ENCODE measurements at regions not wholly inside any gene's neighbourhood (a gene's known extent, or its start where the extent isn't known, plus 50 kb on each side); places are given as distances from the start of the nearest gene placed in this dataset.

GRCh38 chr3:162138509-162138908 lies 641.9 kb downstream of the OTOL1 start:
- Mint-ChIP-seq H3K4me3 (no peak overlapping the region), H3K27ac (no peak overlapping the region), H3K27me3 (no peaks in the 10 kb centered on the region)

GRCh38 chr3:162139841-162140240 lies 643.2 kb downstream of the OTOL1 start:
- no peaks in the 10 kb centered on the region for H3K36me3 Mint-ChIP-seq
- H3K4me1 Mint-ChIP-seq, result no peaks in the 10 kb centered on the region
- no peak for ATAC-seq
- H3K9me3 Mint-ChIP-seq, result no peaks in the 10 kb centered on the region
- H3K4me3 Mint-ChIP-seq, result no peak overlapping the region
- no peak overlapping the region for H3K27ac Mint-ChIP-seq
- no peaks in the 10 kb centered on the region for H3K27me3 Mint-ChIP-seq

More at GRCh38 chr3:162138509-162138908, 641.9 kb downstream of the OTOL1 start:
- ATAC-seq, result no peak
- Mint-ChIP-seq H3K4me1 (no peaks in the 10 kb centered on the region), H3K9me3 (no peaks in the 10 kb centered on the region), H3K36me3 (no peaks in the 10 kb centered on the region)

- Mint-ChIP-seq H3K9me3 (no peaks in the 10 kb centered on the region), H3K4me1 (no peaks in the 10 kb centered on the region), H3K27me3 (no peaks in the 10 kb centered on the region), H3K36me3 (no peaks in the 10 kb centered on the region), H3K27ac (no peak overlapping the region), H3K4me3 (no peak overlapping the region)
- ATAC-seq, result no peak
Measured at GRCh38 chr3:162141272-162141791, 644.7 kb downstream of the OTOL1 start.

GRCh38 chr3:162142511-162142910 lies 645.9 kb downstream of the OTOL1 start:
- Mint-ChIP-seq H3K27ac (no peak overlapping the region), H3K4me3 (no peak overlapping the region), H3K4me1 (no peaks in the 10 kb centered on the region), H3K36me3 (no peaks in the 10 kb centered on the region), H3K27me3 (no peaks in the 10 kb centered on the region), H3K9me3 (no peaks in the 10 kb centered on the region)
- no peak for ATAC-seq

GRCh38 chr3:162143180-162143579 lies 646.6 kb downstream of the OTOL1 start:
- no peak for ATAC-seq
- no peak overlapping the region for H3K4me3 Mint-ChIP-seq
- no peak overlapping the region for H3K27ac Mint-ChIP-seq
- H3K27me3 Mint-ChIP-seq, result no peaks in the 10 kb centered on the region
- no peaks in the 10 kb centered on the region for H3K4me1 Mint-ChIP-seq
- no peaks in the 10 kb centered on the region for H3K36me3 Mint-ChIP-seq
- no peaks in the 10 kb centered on the region for H3K9me3 Mint-ChIP-seq

GRCh38 chr3:162147996-162148395 lies 651.4 kb downstream of the OTOL1 start:
- ATAC-seq, result no peak
- Mint-ChIP-seq H3K27me3 (no peaks in the 10 kb centered on the region), H3K27ac (no peak overlapping the region), H3K4me1 (no peaks in the 10 kb centered on the region), H3K9me3 (no peaks in the 10 kb centered on the region), H3K36me3 (no peaks in the 10 kb centered on the region), H3K4me3 (no peak overlapping the region)

GRCh38 chr3:162150790-162151189 lies 654.2 kb downstream of the OTOL1 start:
- no peaks in the 10 kb centered on the region for H3K36me3 Mint-ChIP-seq
- ATAC-seq, result no peak
- no peaks in the 10 kb centered on the region for H3K4me1 Mint-ChIP-seq
- H3K27me3 Mint-ChIP-seq, result no peaks in the 10 kb centered on the region
- H3K27ac Mint-ChIP-seq, result no peak overlapping the region
- H3K9me3 Mint-ChIP-seq, result no peaks in the 10 kb centered on the region
- H3K4me3 Mint-ChIP-seq, result no peak overlapping the region

GRCh38 chr3:162152636-162153035 lies 656.0 kb downstream of the OTOL1 start:
- no peaks in the 10 kb centered on the region for H3K4me1 Mint-ChIP-seq
- no peaks in the 10 kb centered on the region for H3K36me3 Mint-ChIP-seq
- no peak for ATAC-seq
- H3K9me3 Mint-ChIP-seq, result no peaks in the 10 kb centered on the region
- H3K27me3 Mint-ChIP-seq, result no peaks in the 10 kb centered on the region
- no peak overlapping the region for H3K27ac Mint-ChIP-seq
- no peak overlapping the region for H3K4me3 Mint-ChIP-seq

GRCh38 chr3:162161595-162161994 lies 665.0 kb downstream of the OTOL1 start:
- no peak for ATAC-seq
- Mint-ChIP-seq H3K4me1 (no peaks in the 10 kb centered on the region), H3K4me3 (no peak overlapping the region), H3K27me3 (no peaks in the 10 kb centered on the region), H3K36me3 (no peaks in the 10 kb centered on the region), H3K9me3 (peaks cover 7% of the 10 kb centered on the region), H3K27ac (no peak overlapping the region)

- H3K27ac Mint-ChIP-seq, result no peak overlapping the region
- peaks cover 4% of the 10 kb centered on the region for H3K9me3 Mint-ChIP-seq
- ATAC-seq, result no peak
- H3K4me3 Mint-ChIP-seq, result no peak overlapping the region
- H3K36me3 Mint-ChIP-seq, result no peaks in the 10 kb centered on the region
- no peaks in the 10 kb centered on the region for H3K27me3 Mint-ChIP-seq
- H3K4me1 Mint-ChIP-seq, result no peaks in the 10 kb centered on the region
Measured at GRCh38 chr3:162165346-162165745, 668.7 kb downstream of the OTOL1 start.

GRCh38 chr3:162166543-162166942 lies 669.9 kb downstream of the OTOL1 start:
- no peaks in the 10 kb centered on the region for H3K27me3 Mint-ChIP-seq
- no peaks in the 10 kb centered on the region for H3K4me1 Mint-ChIP-seq
- ATAC-seq, result no peak
- H3K27ac Mint-ChIP-seq, result no peak overlapping the region
- H3K36me3 Mint-ChIP-seq, result no peaks in the 10 kb centered on the region
- peaks cover 4% of the 10 kb centered on the region for H3K9me3 Mint-ChIP-seq
- H3K4me3 Mint-ChIP-seq, result no peak overlapping the region

GRCh38 chr3:162168715-162169114 lies 672.1 kb downstream of the OTOL1 start:
- H3K9me3 Mint-ChIP-seq, result peaks cover 4% of the 10 kb centered on the region
- ATAC-seq, result no peak
- no peaks in the 10 kb centered on the region for H3K4me1 Mint-ChIP-seq
- H3K27ac Mint-ChIP-seq, result no peak overlapping the region
- no peaks in the 10 kb centered on the region for H3K36me3 Mint-ChIP-seq
- no peaks in the 10 kb centered on the region for H3K27me3 Mint-ChIP-seq
- no peak overlapping the region for H3K4me3 Mint-ChIP-seq

GRCh38 chr3:162170581-162170980 lies 674.0 kb downstream of the OTOL1 start:
- ATAC-seq, result no peak
- Mint-ChIP-seq H3K4me1 (no peaks in the 10 kb centered on the region), H3K27ac (no peak overlapping the region), H3K4me3 (no peak overlapping the region), H3K9me3 (peaks cover 4% of the 10 kb centered on the region), H3K27me3 (no peaks in the 10 kb centered on the region), H3K36me3 (no peaks in the 10 kb centered on the region)

- no peaks in the 10 kb centered on the region for H3K27me3 Mint-ChIP-seq
- peaks cover 4% of the 10 kb centered on the region for H3K9me3 Mint-ChIP-seq
- no peaks in the 10 kb centered on the region for H3K4me1 Mint-ChIP-seq
- no peak overlapping the region for H3K27ac Mint-ChIP-seq
- H3K36me3 Mint-ChIP-seq, result no peaks in the 10 kb centered on the region
- ATAC-seq, result no peak
- H3K4me3 Mint-ChIP-seq, result no peak overlapping the region
Measured at GRCh38 chr3:162171970-162172369, 675.4 kb downstream of the OTOL1 start.

- H3K9me3 Mint-ChIP-seq, result peaks cover 3% of the 10 kb centered on the region
- H3K27me3 Mint-ChIP-seq, result no peaks in the 10 kb centered on the region
- no peak for ATAC-seq
- H3K4me1 Mint-ChIP-seq, result no peaks in the 10 kb centered on the region
- H3K36me3 Mint-ChIP-seq, result no peaks in the 10 kb centered on the region
- H3K27ac Mint-ChIP-seq, result no peak overlapping the region
- no peak overlapping the region for H3K4me3 Mint-ChIP-seq
Measured at GRCh38 chr3:162175145-162175544, 678.5 kb downstream of the OTOL1 start.

- H3K9me3 Mint-ChIP-seq, result peaks cover 3% of the 10 kb centered on the region
- H3K4me1 Mint-ChIP-seq, result no peaks in the 10 kb centered on the region
- H3K27me3 Mint-ChIP-seq, result no peaks in the 10 kb centered on the region
- H3K27ac Mint-ChIP-seq, result no peak overlapping the region
- no peaks in the 10 kb centered on the region for H3K36me3 Mint-ChIP-seq
- H3K4me3 Mint-ChIP-seq, result no peak overlapping the region
- no peak for ATAC-seq
Measured at GRCh38 chr3:162175878-162176277, 679.3 kb downstream of the OTOL1 start.

GRCh38 chr3:162183440-162183839 lies 686.8 kb downstream of the OTOL1 start:
- Mint-ChIP-seq H3K4me3 (no peak overlapping the region), H3K27me3 (no peaks in the 10 kb centered on the region)

More at GRCh38 chr3:162183440-162183839, 686.8 kb downstream of the OTOL1 start:
- Mint-ChIP-seq H3K27ac (no peak overlapping the region), H3K36me3 (no peaks in the 10 kb centered on the region), H3K4me1 (no peaks in the 10 kb centered on the region), H3K9me3 (peaks cover 7% of the 10 kb centered on the region)
- ATAC-seq, result no peak

Data from stimulated activated memory B cell treated with anti-CD40 and anti-IgM and Interleukin-4, amounts not matched to agents 10 μg/mL and 1 μg/mL and 100 μg/mL, for 72 hours (primary cell).